ENCODE measurements at regions not wholly inside any gene's neighbourhood (a gene's known extent, or its start where the extent isn't known, plus 50 kb on each side); places are given as distances from the start of the nearest gene placed in this dataset.

DNA sequence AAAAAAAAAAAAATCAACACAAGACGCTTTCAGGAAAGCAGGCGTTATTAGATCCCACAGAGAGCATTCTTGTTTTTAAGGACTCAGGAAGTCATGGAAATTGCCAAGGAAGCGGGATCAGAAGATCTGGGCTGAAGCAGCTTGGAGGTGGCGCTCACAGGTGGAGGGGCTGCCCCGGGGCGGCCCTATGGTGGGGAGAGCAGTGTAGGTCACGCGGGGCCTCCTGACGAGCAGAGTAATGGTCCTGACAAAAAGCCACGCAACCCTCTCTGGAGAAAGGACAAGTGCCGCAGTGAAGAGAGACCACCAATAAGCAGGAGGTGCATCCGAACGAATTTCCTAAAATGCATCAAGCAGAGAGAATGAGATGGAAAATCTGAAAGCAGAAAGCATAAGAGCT, 407.0 kb downstream of the BRD1 start:
- no peaks in the 10 kb centered on the region for H3K9me3 Mint-ChIP-seq
- no peaks in the 10 kb centered on the region for H3K36me3 Mint-ChIP-seq (ENCODE audit: low read depth)
- H3K4me3 Mint-ChIP-seq, result no peak overlapping the region
- peaks cover 57% of the 10 kb centered on the region for H3K27me3 Mint-ChIP-seq (ENCODE audit: low read depth)
- H3K27ac Mint-ChIP-seq, result no peak overlapping the region
- peaks cover 11% of the 10 kb centered on the region for H3K4me1 Mint-ChIP-seq
- TF ChIP-seq, protein P1, sequence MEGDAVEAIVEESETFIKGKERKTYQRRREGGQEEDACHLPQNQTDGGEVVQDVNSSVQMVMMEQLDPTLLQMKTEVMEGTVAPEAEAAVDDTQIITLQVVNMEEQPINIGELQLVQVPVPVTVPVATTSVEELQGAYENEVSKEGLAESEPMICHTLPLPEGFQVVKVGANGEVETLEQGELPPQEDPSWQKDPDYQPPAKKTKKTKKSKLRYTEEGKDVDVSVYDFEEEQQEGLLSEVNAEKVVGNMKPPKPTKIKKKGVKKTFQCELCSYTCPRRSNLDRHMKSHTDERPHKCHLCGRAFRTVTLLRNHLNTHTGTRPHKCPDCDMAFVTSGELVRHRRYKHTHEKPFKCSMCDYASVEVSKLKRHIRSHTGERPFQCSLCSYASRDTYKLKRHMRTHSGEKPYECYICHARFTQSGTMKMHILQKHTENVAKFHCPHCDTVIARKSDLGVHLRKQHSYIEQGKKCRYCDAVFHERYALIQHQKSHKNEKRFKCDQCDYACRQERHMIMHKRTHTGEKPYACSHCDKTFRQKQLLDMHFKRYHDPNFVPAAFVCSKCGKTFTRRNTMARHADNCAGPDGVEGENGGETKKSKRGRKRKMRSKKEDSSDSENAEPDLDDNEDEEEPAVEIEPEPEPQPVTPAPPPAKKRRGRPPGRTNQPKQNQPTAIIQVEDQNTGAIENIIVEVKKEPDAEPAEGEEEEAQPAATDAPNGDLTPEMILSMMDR (IDR thresholded peaks at IDR 0.05; ENCODE audit: unreplicated experiment in 3 of 3), result no peak

DNA sequence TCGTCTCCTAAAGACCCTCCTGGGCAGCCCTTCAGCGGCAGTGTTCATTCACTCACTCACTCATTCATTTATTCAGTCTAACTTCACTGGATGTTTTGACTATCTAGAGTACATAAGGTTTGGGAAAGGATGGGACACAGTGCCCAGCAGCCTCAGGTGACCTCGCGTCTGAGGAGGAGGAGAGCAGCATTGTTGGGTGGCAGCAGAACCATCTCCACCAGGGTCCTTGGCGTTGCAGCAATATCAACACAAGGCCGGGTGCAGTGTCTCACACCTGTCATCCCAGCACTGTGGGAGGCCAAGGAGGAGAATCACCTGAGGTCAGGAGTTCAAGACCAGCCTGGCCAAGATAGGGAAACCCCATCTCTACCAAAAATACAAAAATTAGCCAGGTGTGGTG, 408.0 kb downstream of the BRD1 start:
- no peak overlapping the region for H3K27ac Mint-ChIP-seq
- peaks cover 10% of the 10 kb centered on the region for H3K4me1 Mint-ChIP-seq
- H3K9me3 Mint-ChIP-seq, result no peaks in the 10 kb centered on the region
- TF ChIP-seq, protein P1 (IDR thresholded peaks at IDR 0.05; ENCODE audit: unreplicated experiment in 3 of 3), result no peak
- H3K4me3 Mint-ChIP-seq, result no peak overlapping the region
- H3K27me3 Mint-ChIP-seq (ENCODE audit: low read depth), result peaks cover 57% of the 10 kb centered on the region
- H3K36me3 Mint-ChIP-seq (ENCODE audit: low read depth), result no peaks in the 10 kb centered on the region

DNA sequence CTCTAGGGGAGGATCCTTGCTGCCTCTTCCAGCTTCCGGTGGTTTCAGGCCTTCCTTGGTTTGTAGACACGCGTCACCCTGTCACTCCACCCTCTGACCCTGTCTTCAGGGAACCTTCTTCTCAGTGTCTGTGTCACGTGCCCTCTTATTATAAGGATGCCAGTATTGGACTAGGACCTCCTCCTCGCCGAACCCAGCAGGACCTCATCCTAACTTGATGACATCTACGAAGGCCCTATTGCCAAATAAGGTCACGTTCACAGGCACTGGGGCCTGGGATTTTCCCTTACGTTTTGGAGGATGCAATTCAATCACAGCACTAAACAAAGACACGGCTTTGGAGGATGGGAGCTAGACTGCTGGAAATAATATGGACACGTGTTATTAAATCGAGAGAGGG, 408.7 kb downstream of the BRD1 start:
- H3K27me3 Mint-ChIP-seq (ENCODE audit: low read depth), result peaks cover 51% of the 10 kb centered on the region

DNA sequence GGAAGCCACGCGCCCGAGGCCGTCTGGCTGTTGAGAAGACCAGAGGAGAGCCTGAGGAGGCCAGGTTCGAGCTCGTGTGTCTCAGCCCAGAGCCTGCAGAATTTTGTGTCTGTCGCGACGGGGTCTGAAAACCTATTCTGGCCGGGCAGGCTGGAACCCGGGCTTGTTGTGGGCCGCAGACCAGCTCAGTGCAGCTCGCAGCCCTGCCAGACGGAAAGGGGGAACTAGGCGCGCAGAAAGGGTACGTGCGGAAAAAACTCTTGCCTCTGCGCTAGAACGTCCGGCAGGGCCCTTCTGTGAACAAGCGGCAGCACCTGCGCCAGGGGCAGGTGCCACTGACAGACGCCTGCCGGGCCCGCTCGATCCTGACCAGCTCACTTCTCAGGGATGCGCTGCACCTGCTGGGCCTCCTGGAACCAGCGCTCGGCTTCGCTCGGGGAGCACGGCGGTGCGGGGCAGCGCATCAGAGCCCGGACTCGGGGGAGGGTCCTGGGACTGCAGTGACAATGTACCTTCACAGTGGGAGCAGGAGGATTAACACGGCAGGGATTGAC, 409.3 kb downstream of the BRD1 start:
- H3K9me3 Mint-ChIP-seq, result no peaks in the 10 kb centered on the region
- H3K4me1 Mint-ChIP-seq, result no peaks in the 10 kb centered on the region
- no peaks in the 10 kb centered on the region for H3K36me3 Mint-ChIP-seq (ENCODE audit: low read depth)
- H3K27me3 Mint-ChIP-seq (ENCODE audit: low read depth), result peaks cover 49% of the 10 kb centered on the region
- H3K4me3 Mint-ChIP-seq, result no peak overlapping the region
- H3K27ac Mint-ChIP-seq, result no peak overlapping the region
- TF ChIP-seq, protein P1 (IDR thresholded peaks at IDR 0.05; ENCODE audit: unreplicated experiment in 3 of 3), result no peak

More for the DNA sequence above, 408.7 kb downstream of the BRD1 start:
- no peaks in the 10 kb centered on the region for H3K9me3 Mint-ChIP-seq
- H3K4me1 Mint-ChIP-seq, result peaks cover 2% of the 10 kb centered on the region
- H3K4me3 Mint-ChIP-seq, result no peak overlapping the region
- no peak overlapping the region for H3K27ac Mint-ChIP-seq
- TF ChIP-seq, protein P1 (IDR thresholded peaks at IDR 0.05; ENCODE audit: unreplicated experiment in 3 of 3), result no peak
- no peaks in the 10 kb centered on the region for H3K36me3 Mint-ChIP-seq (ENCODE audit: low read depth)

DNA sequence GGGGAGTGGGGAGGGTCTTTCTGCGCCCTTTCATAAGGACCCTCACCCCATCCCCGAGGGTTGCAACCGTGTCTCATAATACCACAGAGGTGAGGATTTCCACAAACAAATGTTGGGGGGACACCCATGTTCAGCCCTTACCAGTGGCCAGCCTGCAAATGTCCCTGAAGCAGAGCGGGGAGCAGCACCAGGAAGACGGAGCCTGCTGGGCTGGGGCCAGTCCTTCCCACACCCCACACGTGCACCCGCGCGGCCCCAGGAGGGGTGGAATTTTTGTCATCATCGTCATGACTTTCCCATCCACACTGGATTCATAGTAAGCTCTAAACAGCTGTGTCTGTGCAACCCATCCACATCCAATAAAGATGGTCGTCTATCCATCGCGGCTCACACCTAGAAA, 409.8 kb downstream of the BRD1 start:
- no peak overlapping the region for H3K4me3 Mint-ChIP-seq
- peaks cover 51% of the 10 kb centered on the region for H3K27me3 Mint-ChIP-seq (ENCODE audit: low read depth)
- H3K36me3 Mint-ChIP-seq (ENCODE audit: low read depth), result no peaks in the 10 kb centered on the region
- TF ChIP-seq, protein P1 (IDR thresholded peaks at IDR 0.05; ENCODE audit: unreplicated experiment in 3 of 3), result no peak
- H3K27ac Mint-ChIP-seq, result no peak overlapping the region
- no peaks in the 10 kb centered on the region for H3K9me3 Mint-ChIP-seq
- no peaks in the 10 kb centered on the region for H3K4me1 Mint-ChIP-seq

DNA sequence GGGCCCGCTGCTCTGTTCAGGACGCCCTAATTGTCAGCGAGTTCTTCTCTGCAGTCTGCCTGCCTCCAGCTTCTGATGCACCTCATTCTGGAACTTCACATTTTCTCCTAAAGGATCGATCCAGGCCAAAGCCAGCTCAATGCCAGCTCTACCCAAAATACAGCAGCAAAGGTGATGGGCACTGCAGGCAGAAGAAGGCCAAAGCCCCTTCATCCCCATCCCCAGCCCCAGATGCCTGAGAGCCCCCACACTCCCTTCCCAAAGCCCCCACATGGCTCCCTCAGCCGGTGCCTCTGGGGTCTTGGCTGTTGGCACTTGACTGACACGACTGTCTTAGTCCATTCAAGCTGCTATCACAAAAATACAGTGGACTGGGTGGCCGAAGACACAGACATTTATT, 410.3 kb downstream of the BRD1 start:
- Mint-ChIP-seq H3K4me3 (no peak overlapping the region), H3K27me3 (ENCODE audit: low read depth) (peaks cover 50% of the 10 kb centered on the region), H3K4me1 (no peaks in the 10 kb centered on the region), H3K9me3 (no peaks in the 10 kb centered on the region), H3K27ac (no peak overlapping the region), H3K36me3 (ENCODE audit: low read depth) (no peaks in the 10 kb centered on the region)
- TF ChIP-seq, protein P1 (IDR thresholded peaks at IDR 0.05; ENCODE audit: unreplicated experiment in 3 of 3), result no peak

Measured in nephron (organoid).